ENCODE measurements at regions not wholly inside any gene's neighbourhood (a gene's known extent, or its start where the extent isn't known, plus 50 kb on each side); places are given as distances from the start of the nearest gene placed in this dataset.

DNA sequence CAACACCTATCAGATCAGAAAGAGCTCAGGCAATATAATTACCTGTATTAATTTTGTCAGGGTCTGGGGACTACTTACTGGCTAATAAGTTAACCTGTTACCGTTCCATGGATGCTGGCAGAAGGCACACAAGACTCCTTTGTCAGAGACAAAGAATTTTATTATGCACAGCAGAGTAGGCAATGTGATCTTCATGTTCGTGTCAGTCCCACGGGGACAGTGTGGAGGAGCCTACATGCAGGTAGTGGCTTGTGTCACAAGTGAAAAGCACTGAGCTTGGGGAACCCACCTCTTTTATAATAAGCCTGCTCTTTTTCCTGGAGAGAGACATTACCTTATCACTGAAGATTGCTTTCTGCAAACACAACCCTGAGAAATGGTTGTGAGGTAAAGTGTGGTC, 96.9 kb downstream of the CD164 start:
- TF ChIP-seq CTCF (IDR thresholded peaks at IDR 0.05; ENCODE audit: insufficient read depth, low read length, poor library complexity, severe bottlenecking), result no peak

DNA sequence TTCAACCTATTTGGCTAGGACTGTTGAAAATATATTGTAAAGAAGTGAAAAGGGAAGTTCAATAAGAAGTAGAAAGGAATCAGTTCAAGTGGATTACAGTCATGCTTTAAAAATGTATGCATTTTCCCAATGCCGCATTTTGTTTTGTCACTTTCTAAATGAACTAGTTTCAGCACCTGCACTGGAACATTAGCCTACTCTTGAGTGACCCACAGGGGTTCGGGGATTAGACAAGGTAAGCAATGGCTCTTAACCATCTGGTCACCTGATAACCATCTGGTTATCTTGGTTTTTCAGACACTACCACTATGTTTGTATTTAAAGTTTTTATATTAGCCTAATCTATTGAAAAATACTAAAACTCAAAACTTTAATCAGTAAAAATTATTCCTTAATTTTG, 97.6 kb downstream of the CD164 start:
- DNase-seq (ENCODE audit: low read depth), result no peak
- Histone ChIP-seq H3K36me3 (ENCODE audit: control insufficient read depth, insufficient read depth, low read length) (no peaks in the 10 kb centered on the region), H3K27me3 (ENCODE audit: control insufficient read depth, insufficient read depth, low read length) (no peaks in the 10 kb centered on the region), H3K4me3 (ENCODE audit: low read depth, low read length) (no peak overlapping the region)
- no peak for TF ChIP-seq CTCF (IDR thresholded peaks at IDR 0.05; ENCODE audit: insufficient read depth, low read length, poor library complexity, severe bottlenecking)

More for the DNA sequence above, 96.9 kb downstream of the CD164 start:
- no peak for DNase-seq (ENCODE audit: low read depth)
- no peak overlapping the region for H3K4me3 ChIP-seq (ENCODE audit: low read depth, low read length)
- H3K27me3 ChIP-seq (ENCODE audit: control insufficient read depth, insufficient read depth, low read length), result peaks cover 5% of the 10 kb centered on the region
- no peaks in the 10 kb centered on the region for H3K36me3 ChIP-seq (ENCODE audit: control insufficient read depth, insufficient read depth, low read length)

GRCh38 chr6:109282756-109283155, 99.5 kb downstream of the CD164 start:
- no peak for DNase-seq (ENCODE audit: low read depth)
- Histone ChIP-seq H3K27me3 (ENCODE audit: control insufficient read depth, insufficient read depth, low read length) (no peaks in the 10 kb centered on the region), H3K36me3 (ENCODE audit: control insufficient read depth, insufficient read depth, low read length) (no peaks in the 10 kb centered on the region), H3K4me3 (ENCODE audit: low read depth, low read length) (no peak overlapping the region)
- TF ChIP-seq CTCF (IDR thresholded peaks at IDR 0.05; ENCODE audit: insufficient read depth, low read length, poor library complexity, severe bottlenecking), result no peak

GRCh38 chr6:109279628-109280027, 102.6 kb downstream of the CD164 start:
- Histone ChIP-seq H3K27me3 (ENCODE audit: control insufficient read depth, insufficient read depth, low read length) (no peaks in the 10 kb centered on the region), H3K4me3 (ENCODE audit: low read depth, low read length) (no peak overlapping the region), H3K36me3 (ENCODE audit: control insufficient read depth, insufficient read depth, low read length) (no peaks in the 10 kb centered on the region)
- no peak for DNase-seq (ENCODE audit: low read depth)
- no peak for TF ChIP-seq CTCF (IDR thresholded peaks at IDR 0.05; ENCODE audit: insufficient read depth, low read length, poor library complexity, severe bottlenecking)

GRCh38 chr6:109271622-109272021, 110.6 kb downstream of the CD164 start:
- no peak for TF ChIP-seq CTCF (IDR thresholded peaks at IDR 0.05; ENCODE audit: insufficient read depth, low read length, poor library complexity, severe bottlenecking)
- Histone ChIP-seq H3K4me3 (ENCODE audit: low read depth, low read length) (no peak overlapping the region), H3K27me3 (ENCODE audit: control insufficient read depth, insufficient read depth, low read length) (no peaks in the 10 kb centered on the region), H3K36me3 (ENCODE audit: control insufficient read depth, insufficient read depth, low read length) (no peaks in the 10 kb centered on the region)
- no peak for DNase-seq (ENCODE audit: low read depth)

GRCh38 chr6:109269953-109270517, 112.2 kb downstream of the CD164 start:
- no peak overlapping the region for H3K4me3 ChIP-seq (ENCODE audit: low read depth, low read length)
- no peak for DNase-seq (ENCODE audit: low read depth)
- H3K36me3 ChIP-seq (ENCODE audit: control insufficient read depth, insufficient read depth, low read length), result no peaks in the 10 kb centered on the region
- TF ChIP-seq CTCF (IDR thresholded peaks at IDR 0.05; ENCODE audit: insufficient read depth, low read length, poor library complexity, severe bottlenecking), result no peak
- no peaks in the 10 kb centered on the region for H3K27me3 ChIP-seq (ENCODE audit: control insufficient read depth, insufficient read depth, low read length)

Measured in kidney epithelial cell (primary cell).